ENCODE measurements at regions not wholly inside any gene's neighbourhood (a gene's known extent, or its start where the extent isn't known, plus 50 kb on each side); places are given as distances from the start of the nearest gene placed in this dataset.
A peak's percentile ranks its signal among the peaks of the same experiment; 100 is the strongest.
"Not testable (repeated sequence)": the region's sequence is repeated elsewhere in the genome, so short reads cannot be mapped to it uniquely, and the experiment has no call there.

GRCh38 chr10:31186225-31187000 is 132.6 kb upstream of the ZEB1 start:
- no peak for DNase-seq (ENCODE audit: low read depth in 2 of 2, low spot score in 1 of 2)

DNA sequence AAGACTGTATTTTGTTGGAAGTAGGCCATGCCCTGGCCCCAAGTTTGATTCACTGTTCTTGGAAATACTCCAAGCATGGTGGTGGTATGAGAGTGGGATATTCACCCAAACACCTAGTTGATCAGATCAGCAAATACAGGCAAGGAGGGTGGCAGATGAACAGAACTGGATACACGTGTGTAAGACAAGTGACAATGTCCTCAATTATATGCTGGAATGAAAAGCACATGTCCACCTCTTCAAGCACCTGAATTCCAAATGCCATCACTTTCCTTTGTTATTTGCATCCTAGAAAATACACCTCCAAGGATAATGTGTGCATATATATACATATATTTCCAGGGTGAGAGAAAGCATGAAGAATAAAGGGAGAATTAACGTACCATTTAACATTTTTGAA is 131.8 kb upstream of the ZEB1 start:
- no peak for DNase-seq (ENCODE audit: low read depth in 2 of 2, low spot score in 1 of 2)

DNA sequence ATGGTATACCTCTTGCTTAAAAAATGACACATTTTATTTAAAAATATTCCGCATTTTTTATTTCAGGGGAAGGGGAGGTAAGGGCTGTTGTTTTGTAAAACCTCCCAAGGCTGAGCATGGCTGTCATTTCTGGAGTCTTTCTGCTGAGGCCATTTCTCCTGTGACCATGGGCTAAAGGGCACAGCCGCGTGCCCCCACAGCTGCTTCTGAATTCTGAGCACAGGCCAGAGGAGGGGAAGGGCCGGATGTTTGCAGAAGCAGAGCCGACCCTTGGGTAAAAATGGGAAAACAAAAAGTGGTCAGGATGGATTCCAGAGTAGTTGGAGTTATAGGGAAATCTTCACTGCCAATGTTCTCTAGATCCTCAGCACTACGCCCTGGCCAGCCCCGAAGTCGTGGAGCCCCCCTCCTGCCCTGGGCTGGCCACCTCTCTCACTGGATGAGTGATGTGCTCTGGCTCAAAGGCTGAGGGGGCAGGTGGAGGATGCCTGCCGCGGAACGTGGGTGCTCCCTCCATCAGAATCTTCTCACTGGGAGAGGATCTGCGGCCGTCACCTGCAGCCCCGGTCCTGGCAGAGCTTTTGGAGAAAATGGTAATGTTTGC is 131.3 kb upstream of the ZEB1 start:
- DNase-seq (ENCODE audit: low read depth in 2 of 2, low spot score in 1 of 2) = no peak

DNA sequence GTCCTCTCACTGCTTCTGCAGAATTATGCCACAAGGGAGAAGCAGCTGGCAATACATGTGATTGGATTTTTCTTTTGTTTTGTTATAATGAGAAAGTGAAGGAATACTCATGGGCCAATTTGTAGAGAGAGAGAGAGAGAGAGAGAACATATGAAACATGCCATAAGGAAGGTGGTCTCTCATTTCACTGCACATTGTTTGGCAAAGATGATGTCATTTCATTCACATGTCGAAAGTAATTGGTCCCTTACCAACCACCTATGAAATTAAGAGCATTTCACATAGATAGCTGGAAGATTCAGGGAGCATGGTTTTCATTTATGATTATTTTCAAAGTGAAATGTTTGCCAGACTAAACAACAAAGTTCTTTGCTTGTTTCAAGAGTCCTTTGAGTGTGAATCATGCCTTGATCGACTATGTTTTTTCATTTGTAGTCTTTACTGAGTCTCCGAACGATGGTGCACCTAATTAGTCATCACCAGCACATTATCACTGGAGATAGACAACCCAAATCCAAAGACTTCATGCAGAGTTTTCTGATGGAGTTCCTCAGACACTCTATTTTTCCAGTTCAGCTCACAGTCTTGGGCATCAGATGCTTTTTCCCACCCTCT is 130.1 kb upstream of the ZEB1 start:
- DNase-seq (ENCODE audit: low read depth in 2 of 2, low spot score in 1 of 2) = no peak

DNA sequence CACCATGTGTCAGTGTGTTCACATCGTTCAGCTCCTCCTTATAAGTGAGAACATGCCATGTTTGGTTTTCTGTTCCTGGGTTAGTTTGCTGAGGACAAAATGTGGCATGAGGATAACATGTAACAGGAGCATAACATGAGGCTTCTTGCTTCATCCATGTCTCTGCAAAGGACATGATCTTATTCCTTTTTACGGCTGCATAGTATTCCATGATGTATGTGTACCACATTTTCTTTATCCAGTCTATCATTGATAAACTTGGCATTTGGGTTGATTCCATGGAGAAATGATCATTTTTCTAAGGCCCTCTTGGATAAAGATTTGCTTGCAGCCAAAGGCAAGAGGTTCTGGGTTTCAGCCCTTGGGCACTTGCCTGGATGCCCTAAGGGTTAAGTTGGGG is 128.5 kb upstream of the ZEB1 start:
- no peak for DNase-seq (ENCODE audit: low read depth in 2 of 2, low spot score in 1 of 2)

DNA sequence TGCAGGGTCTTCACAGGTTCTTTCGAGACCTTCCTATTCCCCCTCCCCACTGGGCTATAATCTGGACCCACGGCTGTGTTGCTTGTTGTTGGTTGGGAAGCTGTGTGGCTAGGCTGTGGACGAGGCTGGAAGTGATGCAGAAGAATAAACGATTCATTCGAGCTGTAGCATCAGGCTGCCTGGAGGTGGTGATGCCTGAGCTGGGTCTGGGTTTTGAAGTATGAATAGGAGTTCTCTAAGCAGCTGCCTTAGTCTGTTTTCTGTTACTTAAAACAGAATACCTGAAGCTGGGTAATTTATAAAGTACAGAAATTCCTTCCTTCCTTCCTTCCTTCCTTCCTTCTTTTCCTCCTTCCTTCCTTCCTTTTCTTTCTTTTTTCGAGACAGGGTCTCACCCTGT is 126.5 kb upstream of the ZEB1 start:
- DNase-seq (ENCODE audit: low read depth in 2 of 2, low spot score in 1 of 2) = no peak

DNA sequence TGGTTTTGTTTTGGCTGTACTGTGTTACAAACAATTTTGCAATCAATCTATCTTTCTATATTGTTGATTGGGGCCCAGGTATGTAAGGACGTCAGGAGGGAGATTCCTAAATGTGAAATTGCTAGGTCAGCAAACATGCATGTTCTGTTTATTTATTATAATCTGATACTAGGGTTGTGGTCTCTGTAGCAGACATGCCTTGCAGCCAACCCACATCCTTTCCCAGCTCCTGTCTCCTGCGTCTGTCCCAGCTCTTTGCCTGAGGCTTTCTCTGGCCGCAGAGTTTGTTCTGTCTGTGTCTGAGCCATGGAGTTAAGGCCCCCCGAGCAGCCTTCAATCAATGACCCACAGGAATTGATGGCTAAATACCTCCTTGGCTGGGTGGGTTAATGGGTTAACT is 124.0 kb upstream of the ZEB1 start:
- no peak for DNase-seq (ENCODE audit: low read depth in 2 of 2, low spot score in 1 of 2)

- DNase-seq (ENCODE audit: low read depth in 2 of 2, low spot score in 1 of 2) = no peak
These were observed 121.1 kb upstream of the ZEB1 start for GRCh38 chr10:31197886-31198285.

- no peak for DNase-seq (ENCODE audit: low read depth in 2 of 2, low spot score in 1 of 2)
These were observed 114.9 kb upstream of the ZEB1 start for GRCh38 chr10:31204090-31204489.

GRCh38 chr10:31207636-31208035 is 111.4 kb upstream of the ZEB1 start:
- DNase-seq (ENCODE audit: low read depth in 2 of 2, low spot score in 1 of 2) = no peak

DNA sequence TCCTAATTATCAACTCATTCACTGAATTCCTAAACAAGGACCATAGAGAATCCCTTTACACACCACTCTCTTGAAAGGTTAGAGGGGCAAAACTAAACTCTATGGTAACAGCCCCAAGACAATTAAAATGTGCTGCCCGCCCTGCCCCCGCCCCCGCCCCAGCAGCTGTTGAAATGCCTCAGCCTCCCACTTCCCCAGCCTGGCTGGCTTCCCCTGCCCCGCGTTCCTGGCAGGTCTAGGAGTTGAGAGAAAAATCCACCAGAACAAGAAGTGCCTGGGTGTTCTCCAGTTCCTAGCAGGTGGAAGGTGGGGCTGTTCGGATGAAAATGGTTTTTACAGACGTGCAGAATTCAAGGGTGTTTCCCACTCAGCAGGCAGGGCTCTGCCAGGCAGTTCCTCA is 109.5 kb upstream of the ZEB1 start:
- no peak for DNase-seq (ENCODE audit: low read depth in 2 of 2, low spot score in 1 of 2)

DNA sequence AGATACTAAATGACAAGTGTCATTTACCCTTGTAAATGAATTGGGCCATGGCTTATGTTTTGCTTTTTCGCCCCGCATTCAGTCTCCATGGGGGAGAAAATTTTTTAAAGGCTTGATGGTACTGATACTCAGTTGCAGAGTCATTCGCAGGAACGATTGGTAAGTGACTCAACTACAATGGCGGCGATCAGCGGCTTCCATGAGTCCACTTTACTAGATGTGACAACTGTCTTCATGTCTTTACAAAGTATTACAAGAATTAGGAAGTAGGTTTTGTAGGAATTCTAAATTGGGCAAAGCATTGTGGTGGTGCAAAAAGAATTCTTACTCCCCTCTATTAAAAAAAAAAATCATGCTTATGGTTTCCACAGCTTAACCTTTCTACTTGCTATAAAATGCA is 108.8 kb upstream of the ZEB1 start:
- no peak for DNase-seq (ENCODE audit: low read depth in 2 of 2, low spot score in 1 of 2)

GRCh38 chr10:31213959-31214358 is 105.1 kb upstream of the ZEB1 start:
- no peak for DNase-seq (ENCODE audit: low read depth in 2 of 2, low spot score in 1 of 2)

- no peak for DNase-seq (ENCODE audit: low read depth in 2 of 2, low spot score in 1 of 2)
These were observed 104.0 kb upstream of the ZEB1 start for GRCh38 chr10:31215052-31215451.

DNA sequence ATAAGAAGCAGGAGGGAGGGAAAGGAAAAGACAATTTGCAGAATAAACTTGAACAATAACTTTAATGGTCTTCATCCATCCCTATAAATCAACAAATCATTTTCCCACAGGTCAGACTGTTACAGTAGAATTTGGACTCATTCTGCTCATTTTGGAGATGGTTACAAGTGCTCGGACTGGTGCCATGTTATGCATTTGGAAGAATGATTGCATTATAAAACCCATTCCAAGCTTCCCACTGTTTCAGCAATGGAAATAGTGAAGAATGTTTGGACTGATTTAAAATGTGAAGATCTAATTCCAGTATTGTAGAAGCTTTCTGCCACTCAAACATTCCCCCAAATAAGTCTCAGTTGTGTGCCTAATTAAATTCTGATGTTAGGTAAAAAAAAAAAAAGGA is 99.7 kb upstream of the ZEB1 start:
- DNase-seq (ENCODE audit: low read depth in 2 of 2, low spot score in 1 of 2) = no peak

- DNase-seq (ENCODE audit: low read depth in 2 of 2, low spot score in 1 of 2) = not testable (repeated sequence)
These were observed 90.2 kb upstream of the ZEB1 start for GRCh38 chr10:31228780-31229179.

- DNase-seq (ENCODE audit: low read depth in 2 of 2, low spot score in 1 of 2) = no peak
These were observed 79.1 kb upstream of the ZEB1 start for GRCh38 chr10:31239961-31240360.

GRCh38 chr10:31242902-31243301 is 76.1 kb upstream of the ZEB1 start:
- DNase-seq (ENCODE audit: low read depth in 2 of 2, low spot score in 1 of 2) = peak in 1 of 2 donors; percentile 2

DNA sequence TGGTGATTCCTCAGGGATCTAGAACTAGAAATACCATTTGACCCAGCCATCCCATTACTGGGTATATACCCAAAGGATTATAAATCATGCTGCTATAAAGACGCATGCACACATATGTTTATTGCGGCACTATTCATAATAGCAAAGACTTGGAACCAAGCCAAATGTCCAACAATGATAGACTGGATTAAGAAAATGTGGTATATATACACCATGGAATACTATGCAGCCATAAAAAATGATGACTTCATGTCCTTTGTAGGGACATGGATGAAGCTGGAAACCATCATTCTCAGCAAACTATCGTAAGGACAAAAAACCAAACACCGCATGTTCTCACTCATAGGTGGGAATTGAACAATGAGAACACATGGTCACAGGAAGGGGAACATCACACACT is 67.9 kb upstream of the ZEB1 start:
- not testable (repeated sequence) for DNase-seq (ENCODE audit: low read depth in 2 of 2, low spot score in 1 of 2)

- DNase-seq (ENCODE audit: low read depth in 2 of 2, low spot score in 1 of 2) = no peak
These were observed 65.8 kb upstream of the ZEB1 start for GRCh38 chr10:31253237-31253636.

DNA sequence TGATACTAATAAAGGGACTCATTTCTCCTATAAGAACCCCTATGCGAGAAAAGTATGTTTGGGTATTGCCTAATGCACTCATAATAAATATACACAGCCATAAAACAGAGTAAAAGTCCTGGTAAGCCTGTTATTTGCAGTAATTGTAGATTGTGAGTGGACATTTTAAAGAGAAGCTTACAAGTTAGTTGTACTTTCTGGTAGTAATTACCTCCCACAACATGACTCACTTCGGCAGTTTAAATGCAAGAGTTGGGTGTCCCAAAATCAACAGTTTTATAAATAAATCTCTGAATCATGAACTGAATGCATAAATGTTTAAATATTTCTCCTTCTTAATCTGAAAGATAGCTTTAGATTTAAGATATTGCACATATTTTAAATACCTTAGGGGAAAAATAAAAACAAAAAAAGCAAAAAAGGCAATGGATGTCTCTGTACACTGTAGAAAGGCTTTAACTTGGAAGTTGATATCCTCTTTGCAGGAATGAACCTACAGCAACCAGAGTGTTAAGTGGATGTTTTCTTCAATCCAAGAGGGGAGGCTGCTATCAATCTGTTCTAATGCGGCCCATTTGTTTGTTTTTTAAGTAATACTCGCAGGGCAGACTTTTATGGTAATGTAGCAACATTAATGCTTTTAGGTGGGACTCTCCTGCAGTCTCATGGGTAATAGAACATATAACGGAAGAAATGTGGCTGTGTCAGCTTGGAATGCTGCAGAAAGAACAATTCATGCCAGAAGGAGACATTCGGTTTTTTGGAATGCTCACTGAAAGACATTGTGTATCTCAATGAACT is 57.3 kb upstream of the ZEB1 start:
- no peak for DNase-seq (ENCODE audit: low read depth in 2 of 2, low spot score in 1 of 2)

DNA sequence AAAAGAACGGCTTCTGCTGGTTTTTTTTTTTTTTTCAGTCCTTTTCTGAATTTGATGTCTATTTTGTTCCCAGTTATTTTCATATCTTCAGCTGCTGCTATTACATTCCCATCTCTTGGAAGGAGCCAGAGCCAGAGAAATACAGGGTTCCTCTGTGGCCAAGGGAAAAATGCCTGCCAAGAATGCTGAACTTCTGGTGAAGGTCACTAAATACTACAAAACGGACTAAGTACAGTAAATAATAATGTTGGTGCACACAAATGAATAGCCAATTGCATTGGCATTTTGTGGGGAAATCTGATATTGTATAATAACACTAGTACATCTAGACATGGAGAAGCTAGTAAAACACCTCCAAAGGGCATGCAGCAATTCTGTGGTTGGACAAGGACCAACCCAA is 56.3 kb upstream of the ZEB1 start:
- DNase-seq (ENCODE audit: low read depth in 2 of 2, low spot score in 1 of 2) = no peak

Data from stimulated activated CD8-positive, alpha-beta memory T cell treated with anti-CD3 and anti-CD28 coated beads, Interleukin-4, amount 100 ng/mL, for 1 hour (primary cell).